ENCODE measurements at regions not wholly inside any gene's neighbourhood (a gene's known extent, or its start where the extent isn't known, plus 50 kb on each side); places are given as distances from the start of the nearest gene placed in this dataset.

GRCh38 chr10:62721687-62722086, 82.8 kb upstream of the ADO start:
- H3K36me3 ChIP-seq (ENCODE audit: control insufficient read depth, insufficient read depth, low read length): no peaks in the 10 kb centered on the region
- DNase-seq (ENCODE audit: extremely low read depth, insufficient read length): no peak
- no peaks in the 10 kb centered on the region for H3K27me3 ChIP-seq (replicated peaks; ENCODE audit: control insufficient read depth, insufficient read depth, low read length)
- TF ChIP-seq, protein P1, sequence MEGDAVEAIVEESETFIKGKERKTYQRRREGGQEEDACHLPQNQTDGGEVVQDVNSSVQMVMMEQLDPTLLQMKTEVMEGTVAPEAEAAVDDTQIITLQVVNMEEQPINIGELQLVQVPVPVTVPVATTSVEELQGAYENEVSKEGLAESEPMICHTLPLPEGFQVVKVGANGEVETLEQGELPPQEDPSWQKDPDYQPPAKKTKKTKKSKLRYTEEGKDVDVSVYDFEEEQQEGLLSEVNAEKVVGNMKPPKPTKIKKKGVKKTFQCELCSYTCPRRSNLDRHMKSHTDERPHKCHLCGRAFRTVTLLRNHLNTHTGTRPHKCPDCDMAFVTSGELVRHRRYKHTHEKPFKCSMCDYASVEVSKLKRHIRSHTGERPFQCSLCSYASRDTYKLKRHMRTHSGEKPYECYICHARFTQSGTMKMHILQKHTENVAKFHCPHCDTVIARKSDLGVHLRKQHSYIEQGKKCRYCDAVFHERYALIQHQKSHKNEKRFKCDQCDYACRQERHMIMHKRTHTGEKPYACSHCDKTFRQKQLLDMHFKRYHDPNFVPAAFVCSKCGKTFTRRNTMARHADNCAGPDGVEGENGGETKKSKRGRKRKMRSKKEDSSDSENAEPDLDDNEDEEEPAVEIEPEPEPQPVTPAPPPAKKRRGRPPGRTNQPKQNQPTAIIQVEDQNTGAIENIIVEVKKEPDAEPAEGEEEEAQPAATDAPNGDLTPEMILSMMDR (IDR thresholded peaks at IDR 0.05; ENCODE audit: insufficient read depth, low read length, poor library complexity, severe bottlenecking): no peak
- no peak overlapping the region for H3K4me3 ChIP-seq (replicated peaks; ENCODE audit: low read depth, low read length)

DNA sequence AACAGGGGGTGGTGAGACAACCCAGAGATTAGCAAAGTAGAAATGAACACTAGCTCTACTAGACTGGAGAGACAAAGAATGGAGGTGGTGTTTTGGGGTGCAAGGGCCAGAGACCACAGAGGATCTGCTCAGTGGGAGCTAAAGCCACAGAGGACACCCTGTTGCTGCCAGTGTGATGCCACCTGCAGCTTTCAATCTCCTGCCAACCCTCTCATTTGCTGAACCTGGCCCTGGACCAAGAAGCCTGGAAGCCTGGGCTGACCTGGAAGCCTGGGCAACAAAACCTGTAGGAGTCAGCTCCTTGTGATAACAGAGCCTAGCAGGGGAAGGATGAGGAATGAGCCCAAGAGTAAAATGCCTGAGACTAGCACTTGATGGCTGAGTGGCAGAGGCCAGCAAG, 81.1 kb upstream of the ADO start:
- Histone ChIP-seq H3K4me3 (replicated peaks; ENCODE audit: low read depth, low read length) (no peak overlapping the region), H3K27me3 (replicated peaks; ENCODE audit: control insufficient read depth, insufficient read depth, low read length) (no peaks in the 10 kb centered on the region), H3K36me3 (ENCODE audit: control insufficient read depth, insufficient read depth, low read length) (no peaks in the 10 kb centered on the region)
- TF ChIP-seq, protein P1 (IDR thresholded peaks at IDR 0.05; ENCODE audit: insufficient read depth, low read length, poor library complexity, severe bottlenecking): no peak
- DNase-seq (ENCODE audit: extremely low read depth, insufficient read length): no peak

- TF ChIP-seq, protein P1 (IDR thresholded peaks at IDR 0.05; ENCODE audit: insufficient read depth, low read length, poor library complexity, severe bottlenecking): no peak
Measured at GRCh38 chr10:62724465-62724864, 80.1 kb upstream of the ADO start.

DNA sequence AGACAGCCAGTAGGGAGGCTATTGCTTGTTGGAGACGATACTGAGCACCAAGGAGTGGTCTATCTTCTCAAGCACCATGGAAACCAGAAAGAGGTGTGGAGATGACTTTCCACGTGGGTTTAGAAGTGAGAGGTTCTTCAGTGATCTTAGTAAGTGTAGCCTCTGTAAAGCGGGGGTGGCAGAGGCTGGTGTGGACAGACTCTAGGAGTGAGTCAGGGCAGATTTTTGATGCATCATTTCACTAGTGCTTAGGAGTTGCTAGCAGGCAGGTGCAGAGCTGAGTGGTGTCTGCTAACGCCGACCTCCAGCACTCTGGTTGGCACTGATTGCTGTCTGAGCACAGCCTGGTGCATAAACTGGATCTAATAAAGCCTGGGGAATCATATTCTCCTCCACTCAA, 78.4 kb upstream of the ADO start:
- DNase-seq (ENCODE audit: extremely low read depth, insufficient read length): peak; percentile 36
- Histone ChIP-seq H3K4me3 (replicated peaks; ENCODE audit: low read depth, low read length) (no peak overlapping the region), H3K36me3 (ENCODE audit: control insufficient read depth, insufficient read depth, low read length) (no peaks in the 10 kb centered on the region), H3K27me3 (replicated peaks; ENCODE audit: control insufficient read depth, insufficient read depth, low read length) (no peaks in the 10 kb centered on the region)
- TF ChIP-seq, protein P1 (IDR thresholded peaks at IDR 0.05; ENCODE audit: insufficient read depth, low read length, poor library complexity, severe bottlenecking): no peak

More at GRCh38 chr10:62724465-62724864, 80.1 kb upstream of the ADO start:
- Histone ChIP-seq H3K4me3 (replicated peaks; ENCODE audit: low read depth, low read length) (no peak overlapping the region), H3K27me3 (replicated peaks; ENCODE audit: control insufficient read depth, insufficient read depth, low read length) (no peaks in the 10 kb centered on the region), H3K36me3 (ENCODE audit: control insufficient read depth, insufficient read depth, low read length) (no peaks in the 10 kb centered on the region)
- no peak for DNase-seq (ENCODE audit: extremely low read depth, insufficient read length)

- H3K27me3 ChIP-seq (replicated peaks; ENCODE audit: control insufficient read depth, insufficient read depth, low read length): no peaks in the 10 kb centered on the region
- no peaks in the 10 kb centered on the region for H3K36me3 ChIP-seq (ENCODE audit: control insufficient read depth, insufficient read depth, low read length)
- TF ChIP-seq, protein P1 (IDR thresholded peaks at IDR 0.05; ENCODE audit: insufficient read depth, low read length, poor library complexity, severe bottlenecking): no peak
- DNase-seq (ENCODE audit: extremely low read depth, insufficient read length): no peak
- H3K4me3 ChIP-seq (replicated peaks; ENCODE audit: low read depth, low read length): no peak overlapping the region
Measured at GRCh38 chr10:62726638-62727037, 77.9 kb upstream of the ADO start.

DNA sequence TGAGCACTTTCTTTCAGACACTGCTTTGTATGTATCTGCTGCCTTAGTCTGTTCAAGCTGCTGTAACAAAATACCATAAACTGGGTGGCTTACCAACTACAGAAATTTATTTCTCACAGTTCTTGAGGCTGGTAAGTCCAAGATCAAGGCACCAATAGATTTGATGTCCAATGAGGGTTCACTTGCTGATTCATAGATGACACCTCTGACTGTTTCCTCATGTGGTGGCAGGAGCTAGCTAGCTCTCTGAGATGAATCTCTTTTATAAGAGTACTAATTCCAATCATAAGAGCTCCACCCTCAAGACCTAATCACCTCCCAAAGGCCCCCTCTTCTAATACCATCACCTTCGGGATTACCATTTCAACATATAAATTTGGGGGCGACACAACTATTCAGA, 76.6 kb upstream of the ADO start:
- no peaks in the 10 kb centered on the region for H3K36me3 ChIP-seq (ENCODE audit: control insufficient read depth, insufficient read depth, low read length)
- H3K4me3 ChIP-seq (replicated peaks; ENCODE audit: low read depth, low read length): no peak overlapping the region
- no peak for DNase-seq (ENCODE audit: extremely low read depth, insufficient read length)
- no peaks in the 10 kb centered on the region for H3K27me3 ChIP-seq (replicated peaks; ENCODE audit: control insufficient read depth, insufficient read depth, low read length)
- TF ChIP-seq, protein P1 (IDR thresholded peaks at IDR 0.05; ENCODE audit: insufficient read depth, low read length, poor library complexity, severe bottlenecking): no peak

Data from GM06990 (cell line).